ENCODE measurements at regions not wholly inside any gene's neighbourhood (a gene's known extent, or its start where the extent isn't known, plus 50 kb on each side); places are given as distances from the start of the nearest gene placed in this dataset.

- TF ChIP-seq SMYD3 (CRISPR knock-in tag; IDR thresholded peaks at IDR 0.05) (no peak), GMEB2 (CRISPR knock-in tag; IDR thresholded peaks at IDR 0.05; ENCODE audit: low read depth) (no peak), E2F5 (CRISPR knock-in tag; conservative IDR thresholded peaks at IDR 0.05) (no peak), ZNF776 (CRISPR knock-in tag; IDR thresholded peaks at IDR 0.05) (no peak), SMARCC2 (IDR thresholded peaks at IDR 0.05) (no peak), RERE (CRISPR knock-in tag; IDR thresholded peaks at IDR 0.05; ENCODE audit: low read depth) (no peak), MYPOP (CRISPR knock-in tag; IDR thresholded peaks at IDR 0.05) (no peak)
Measured at GRCh38 chrX:45846328-45846727, 645.7 kb upstream of the DIPK2B start (continued).
